BLaER1 treated with 17β-estradiol and CSF1 and Interleukin-3, amounts not matched to agents 10 nM and 100 nM (cell line): ENCODE measurements at regions not wholly inside any gene's neighbourhood (a gene's known extent, or its start where the extent isn't known, plus 50 kb on each side); places are given as distances from the start of the nearest gene placed in this dataset.
"Not testable (repeated sequence)": the region's sequence is repeated elsewhere in the genome, so short reads cannot be mapped to it uniquely, and the experiment has no call there.

Experiments used
- H3K27ac ChIP-seq, 11 experiments: shearing (Covaris generic); formaldehyde crosslinking; 2 replicates each; pipeline ENCODE4 v1.8.1; 2022
- H3K27me3 ChIP-seq, 11 experiments: shearing (Covaris generic); formaldehyde crosslinking; 2 replicates each; pipeline ENCODE4 v1.8.1; 2022
- H3K36me3 ChIP-seq, 11 experiments: shearing (Covaris generic); formaldehyde crosslinking; 2 replicates each; pipeline ENCODE4 v1.8.1; 2022
- H3K4me1 ChIP-seq, 10 experiments: shearing (Covaris generic); formaldehyde crosslinking; 2 replicates each; pipeline ENCODE4 v1.8.1; 2022
- H3K4me2 ChIP-seq, 11 experiments: shearing (Covaris generic); formaldehyde crosslinking; 2 replicates each; pipeline ENCODE4 v1.8.1; 2022
- H3K4me3 ChIP-seq, 10 experiments: shearing (Covaris generic); formaldehyde crosslinking; 2 replicates each; pipeline ENCODE4 v1.8.1; 2022
- H3K9ac ChIP-seq, 11 experiments: shearing (Covaris generic); formaldehyde crosslinking; 2 replicates each; pipeline ENCODE4 v1.8.1; 2022
- H3K9me3 ChIP-seq, 11 experiments: shearing (Covaris generic); formaldehyde crosslinking; replicated peaks in 1 of 11; 2 replicates each; pipeline ENCODE4 v1.8.1; 2022
- H4K20me1 ChIP-seq, 11 experiments: shearing (Covaris generic); formaldehyde crosslinking; 2 replicates each; pipeline ENCODE4 v1.8.1; 2022
- Cebpa-rat ChIP-seq, 11 experiments: shearing (Covaris generic); IDR thresholded peaks; 2 replicates each; pipeline ENCODE4 v1.8.1; 2022

GRCh38 chr7:106588422-106589197 is 72.3 kb downstream of the CCDC71L start:
- no peak for TF ChIP-seq Cebpa-rat (IDR thresholded peaks at IDR 0.05)
- Histone ChIP-seq H3K36me3 (no peaks in the 10 kb centered on the region), H4K20me1 (no peaks in the 10 kb centered on the region), H3K4me3 (no peak overlapping the region), H3K9me3 (peaks cover 0 to 18% (median 0%) of the 10 kb centered on the region in 11 experiments; a peak in 5 of 22 replicates), H3K9ac (no peak overlapping the region), H3K27me3 (no peaks in the 10 kb centered on the region), H3K4me1 (peaks cover 0 to 9% (median 0%) of the 10 kb centered on the region in 10 experiments; a peak in 2 of 20 replicates), H3K4me2 (no peak overlapping the region), H3K27ac (no peak overlapping the region)

- Histone ChIP-seq H3K4me3 (no peak overlapping the region), H3K27ac (no peak overlapping the region), H4K20me1 (no peaks in the 10 kb centered on the region), H3K36me3 (no peaks in the 10 kb centered on the region), H3K9ac (no peak overlapping the region), H3K27me3 (no peaks in the 10 kb centered on the region), H3K4me2 (no peak overlapping the region), H3K4me1 (peaks cover 0 to 9% (median 0%) of the 10 kb centered on the region in 10 experiments; a peak in 2 of 20 replicates), H3K9me3 (peaks cover 0 to 22% (median 0%) of the 10 kb centered on the region in 11 experiments; a peak in 6 of 22 replicates)
- TF ChIP-seq Cebpa-rat (IDR thresholded peaks at IDR 0.05) = no peak
Observed at GRCh38 chr7:106584914-106585759, 75.8 kb downstream of the CCDC71L start.

GRCh38 chr7:106583706-106584690 is 77.0 kb downstream of the CCDC71L start:
- Histone ChIP-seq H4K20me1 (no peaks in the 10 kb centered on the region), H3K9me3 (peaks cover 0 to 15% (median 0%) of the 10 kb centered on the region in 11 experiments; a peak in 6 of 22 replicates), H3K27me3 (no peaks in the 10 kb centered on the region), H3K36me3 (no peaks in the 10 kb centered on the region), H3K4me1 (no peaks in the 10 kb centered on the region), H3K4me3 (no peak overlapping the region), H3K4me2 (no peak overlapping the region), H3K9ac (no peak overlapping the region), H3K27ac (no peak overlapping the region)
- TF ChIP-seq Cebpa-rat (IDR thresholded peaks at IDR 0.05) = no peak

GRCh38 chr7:106583100-106583499 is 77.9 kb downstream of the CCDC71L start:
- no peak overlapping the region for H3K9ac ChIP-seq
- no peaks in the 10 kb centered on the region for H3K4me1 ChIP-seq
- H4K20me1 ChIP-seq = no peaks in the 10 kb centered on the region
- H3K4me3 ChIP-seq = no peak overlapping the region
- no peak for TF ChIP-seq Cebpa-rat (IDR thresholded peaks at IDR 0.05)
- no peak overlapping the region for H3K4me2 ChIP-seq
- H3K9me3 ChIP-seq = peaks cover 0 to 15% (median 0%) of the 10 kb centered on the region in 11 experiments; a peak in 6 of 22 replicates
- no peaks in the 10 kb centered on the region for H3K27me3 ChIP-seq
- no peaks in the 10 kb centered on the region for H3K36me3 ChIP-seq
- H3K27ac ChIP-seq = no peak overlapping the region

- no peaks in the 10 kb centered on the region for H4K20me1 ChIP-seq
- TF ChIP-seq Cebpa-rat (IDR thresholded peaks at IDR 0.05) = no peak
Observed at GRCh38 chr7:106582365-106582764, 78.6 kb downstream of the CCDC71L start.

GRCh38 chr7:106579086-106579485 is 81.9 kb downstream of the CCDC71L start:
- not testable (repeated sequence) for H3K27ac ChIP-seq, H4K20me1 ChIP-seq, H3K27me3 ChIP-seq, H3K4me3 ChIP-seq, H3K36me3 ChIP-seq, H3K4me1 ChIP-seq, H3K4me2 ChIP-seq, H3K9ac ChIP-seq
- H3K9me3 ChIP-seq = peaks cover 0 to 12% (median 0%) of the 10 kb centered on the region in 11 experiments; a peak in 6 of 22 replicates

More at GRCh38 chr7:106582365-106582764, 78.6 kb downstream of the CCDC71L start:
- no peak overlapping the region for H3K4me3 ChIP-seq
- H3K27ac ChIP-seq = no peak overlapping the region
- H3K9me3 ChIP-seq = peaks cover 0 to 15% (median 0%) of the 10 kb centered on the region in 11 experiments; a peak in 6 of 22 replicates
- no peaks in the 10 kb centered on the region for H3K4me1 ChIP-seq
- no peak overlapping the region for H3K4me2 ChIP-seq
- H3K36me3 ChIP-seq = no peaks in the 10 kb centered on the region
- H3K9ac ChIP-seq = no peak overlapping the region
- H3K27me3 ChIP-seq = no peaks in the 10 kb centered on the region

GRCh38 chr7:106575138-106575823 is 85.7 kb downstream of the CCDC71L start:
- Histone ChIP-seq H3K9ac (no peak overlapping the region), H3K4me2 (no peak overlapping the region), H3K27me3 (no peaks in the 10 kb centered on the region), H4K20me1 (no peaks in the 10 kb centered on the region), H3K9me3 (no peaks in the 10 kb centered on the region), H3K27ac (no peak overlapping the region), H3K36me3 (no peaks in the 10 kb centered on the region), H3K4me3 (no peak overlapping the region), H3K4me1 (0 out of 20 replicates have a peak, but pooled peaks cover 0 to 5% (median 0%) of the 10 kb centered on the region in 10 experiments)
- no peak for TF ChIP-seq Cebpa-rat (IDR thresholded peaks at IDR 0.05)

GRCh38 chr7:106573738-106574137 is 87.2 kb downstream of the CCDC71L start:
- no peaks in the 10 kb centered on the region for H4K20me1 ChIP-seq
- peaks cover 0 to 13% (median 2%) of the 10 kb centered on the region in 10 experiments; a peak in 9 of 20 replicates for H3K4me1 ChIP-seq
- H3K9me3 ChIP-seq = no peaks in the 10 kb centered on the region; a peak in 1 of 22 replicates
- no peaks in the 10 kb centered on the region for H3K27me3 ChIP-seq
- no peak overlapping the region for H3K4me2 ChIP-seq
- H3K4me3 ChIP-seq = no peak overlapping the region
- no peak overlapping the region for H3K9ac ChIP-seq
- H3K36me3 ChIP-seq = no peaks in the 10 kb centered on the region
- no peak for TF ChIP-seq Cebpa-rat (IDR thresholded peaks at IDR 0.05)
- no peak overlapping the region for H3K27ac ChIP-seq
